HepG2 (cell line): ENCODE measurements at regions not wholly inside any gene's neighbourhood (a gene's known extent, or its start where the extent isn't known, plus 50 kb on each side); places are given as distances from the start of the nearest gene placed in this dataset.

Source experiments
- ATAC-seq: fragments of 200-7000 bp; cut with Tn5 transposase; 3 replicates; pipeline ENCODE4 v1.9.1; 2020; ENCODE audit warnings: mild to moderate bottlenecking, moderate library complexity
- BruUV-seq: library from RNA; stranded (reverse); fragments of 400-500 nt; replicated peaks from 2 replicates; lab custom pipeline; 2021; lab: Mats Ljungman, UMichigan
- CTCF ChIA-PET: fragments of 300-600 bp; formaldehyde crosslinking; extraction: SDS; loops from one replicate; lab custom pipeline; 2021; ENCODE audit warnings: low total read pairs, inconsistent platforms, low intra/inter-chr PET ratio; lab: Yijun Ruan, JAX
- POLR2A ChIA-PET: fragments of 350-600 bp; sonication (Branson Sonifier 250); formaldehyde crosslinking; loops from one replicate; lab custom pipeline; 2020; ENCODE audit warnings: antibody characterized with exemption, inconsistent platforms; lab: Yijun Ruan, JAX
- DNase-seq: peaks from one replicate; pipeline ENCODE4 v3.0.0-alpha.2; 2015; ENCODE audit warnings: low spot score
- FAIRE-seq: peaks from 3 replicates; lab custom pipeline; 2011; peaks lifted over from hg19 to GRCh38; lab: Jason Lieb, UNC
- H2AFZ ChIP-seq: one replicate; pipeline ENCODE4 v1.6.1; 2011; ENCODE audit warnings: low read length, inconsistent platforms
- H3K27ac ChIP-seq: fragments of 300-600 bp; 3 replicates; pipeline ENCODE4 v1.8.0; 2011; ENCODE audit warnings: mixed run types, mild to moderate bottlenecking, mixed read lengths, low read length, inconsistent platforms; ENCODE audit not compliant: insufficient read depth; ENCODE audit errors: extremely low read length
- H3K27me3 ChIP-seq, 2 experiments: fragments of 200-600 bp in 1 of 2; 2 replicates in 1 of 2; 3 replicates in 1 of 2; pipeline versions ENCODE4 v1.6.0 to v1.8.0; 2011; ENCODE audit warnings: low read length in 2 of 2, mild to moderate bottlenecking in 2 of 2, moderate library complexity in 2 of 2, inconsistent platforms in 1 of 2; ENCODE audit not compliant: insufficient read depth in 2 of 2, control insufficient read depth in 1 of 2
- H3K36me3 ChIP-seq, 2 experiments: fragments of 200-600 bp in 1 of 2; replicated peaks in 1 of 2; 2 replicates in 1 of 2; 3 replicates in 1 of 2; pipeline versions ENCODE4 v1.5.1 to v1.8.0; 2011; ENCODE audit warnings: low read length in 2 of 2, inconsistent platforms in 1 of 2; ENCODE audit not compliant: insufficient read depth in 2 of 2, control insufficient read depth in 1 of 2
- H3K4me1 ChIP-seq: 2 replicates; pipeline ENCODE4 v1.5.1; 2012; ENCODE audit warnings: low read length, inconsistent platforms; ENCODE audit not compliant: insufficient read depth
- H3K4me2 ChIP-seq: 2 replicates; pipeline ENCODE4 v1.6.0; 2011; ENCODE audit warnings: low read depth, low read length, inconsistent platforms
- H3K4me3 ChIP-seq, 3 experiments: fragments of 200-600 bp in 1 of 3; sonication (generic), shearing (Covaris generic) in 1 of 3; replicated peaks in 1 of 3; 2 replicates each; pipeline ENCODE4 v1.5.1; 2011 to 2016; ENCODE audit warnings: low read length in 3 of 3, inconsistent platforms in 2 of 3, low read depth in 2 of 3, mild to moderate bottlenecking in 2 of 3, control low read depth in 1 of 3, mixed read lengths in 1 of 3; ENCODE audit not compliant: insufficient read depth in 1 of 3
- H3K79me2 ChIP-seq: one replicate; pipeline ENCODE4 v1.6.1; 2011; ENCODE audit warnings: low read length, inconsistent platforms; ENCODE audit not compliant: insufficient read depth
- H3K9ac ChIP-seq: 2 replicates; pipeline ENCODE4 v1.6.0; 2011; ENCODE audit warnings: mild to moderate bottlenecking, low read depth, low read length, inconsistent platforms; ENCODE audit not compliant: insufficient read depth
- H3K9me3 ChIP-seq: 2 replicates; pipeline ENCODE4 v1.5.1; 2012; ENCODE audit warnings: mild to moderate bottlenecking, low read length
- H4K20me1 ChIP-seq: 2 replicates; pipeline ENCODE4 v1.6.0; 2011; ENCODE audit warnings: inconsistent platforms, mild to moderate bottlenecking, low read length, moderate library complexity; ENCODE audit not compliant: insufficient read depth
- HNF4A ChIP-seq: sonication (generic); formaldehyde crosslinking; IDR thresholded peaks from 2 replicates; pipeline ENCODE4 v1.4.0; 2020; ENCODE audit warnings: missing genetic modification reagents
- UBTF ChIP-seq: sonication (generic); formaldehyde crosslinking; IDR thresholded peaks from 2 replicates; pipeline ENCODE4 v1.4.0; 2020; ENCODE audit warnings: mild to moderate bottlenecking, missing genetic modification reagents
- ZNF280B ChIP-seq: sonication (generic); formaldehyde crosslinking; IDR thresholded peaks from 2 replicates; pipeline ENCODE4 v1.5.0; 2020; ENCODE audit warnings: missing genetic modification reagents, mild to moderate bottlenecking, borderline replicate concordance
- WGBS: methylation state at CpG from one replicate; pipeline ENCODE4 v1.1.6; 2017; ENCODE audit warnings: low lambda C conversion rate; 5-methylcytosine and 5-hydroxymethylcytosine counted together
- in situ Hi-C: cut with HindIII; loops from 2 replicates; pipeline ENCODE4 v1.10.0; 2017; ENCODE audit warnings: low pct_unique_long_range_greater_than_20kb; ENCODE audit not compliant: extremely low pct_ligation_motif_present
- intact Hi-C: fragments of 100-400 bp; cut with micrococcal nuclease; formaldehyde crosslinking; loops from one replicate; pipeline ENCODE4 v1.10.0; 2022; ENCODE audit not compliant: unreplicated experiment

- TF ChIP-seq HNF4A (CRISPR knock-in tag) = no peak
- TF ChIP-seq, all 625 proteins: peak for 0
- Histone ChIP-seq H3K4me2 (no peak overlapping the region), H2AFZ (no peak overlapping the region), H3K4me1 (no peaks in the 10 kb centered on the region), H3K36me3 (no peaks in the 10 kb centered on the region), H3K79me2 (no peaks in the 10 kb centered on the region), H3K27me3 (no peaks in the 10 kb centered on the region), H3K9ac (no peak overlapping the region), H3K9me3 (no peaks in the 10 kb centered on the region), H4K20me1 (no peaks in the 10 kb centered on the region), H3K27ac (no peak overlapping the region), H3K4me3 (no peak overlapping the region)
- in situ Hi-C loops (loop anchor here (25.0 kb wide), 1 partner anchor 1199 kb away; the partner anchor contains the start of gene MED7), intact Hi-C loops (no loop called here)
- no TSS peak for BruUV-seq
- WGBS = 0% methylated on average over 2 of the region's 2 CpGs
- CTCF ChIA-PET = no interaction called here
- POLR2A ChIA-PET = no interaction called here
- DNase-seq = no peak
- no peak for ATAC-seq
- no peak for FAIRE-seq
Observed at GRCh38 chr5:155938051-155938450, 388.9 kb upstream of the SGCD start.

GRCh38 chr5:155941340-155941739, 385.6 kb upstream of the SGCD start:
- no peak overlapping the region for H3K4me3 ChIP-seq
- H2AFZ ChIP-seq = no peak overlapping the region
- H3K27ac ChIP-seq = no peak overlapping the region
- FAIRE-seq (no peak), ATAC-seq (no peak), DNase-seq (no peak)
- H3K36me3 ChIP-seq = no peaks in the 10 kb centered on the region
- no peaks in the 10 kb centered on the region for H3K79me2 ChIP-seq
- H4K20me1 ChIP-seq = no peaks in the 10 kb centered on the region
- ChIA-PET CTCF (no interaction called here), POLR2A (no interaction called here)
- TF ChIP-seq UBTF (CRISPR knock-in tag) (no peak), ZNF280B (CRISPR knock-in tag) (no peak)
- BruUV-seq = no TSS peak
- no peaks in the 10 kb centered on the region for H3K4me1 ChIP-seq
- H3K9me3 ChIP-seq = no peaks in the 10 kb centered on the region
- in situ Hi-C loops (loop anchor here (10.0 to 25.0 kb wide), 2 partner anchors 883 to 1196 kb away; partner anchors contain the start of gene MED7), intact Hi-C loops (loop anchor here (10.0 kb wide), 1 partner anchor 993 kb away; no protein-coding TSS in a partner anchor)
- no peak overlapping the region for H3K4me2 ChIP-seq
- H3K27me3 ChIP-seq = no peaks in the 10 kb centered on the region
- H3K9ac ChIP-seq = no peak overlapping the region
